Thymus (tissue), 11 donors: ENCODE measurements at regions not wholly inside any gene's neighbourhood (a gene's known extent, or its start where the extent isn't known, plus 50 kb on each side); places are given as distances from the start of the nearest gene placed in this dataset.

Experiments used
- DNase-seq, 9 donors: peaks; one replicate each; pipeline ENCODE4 v3.0.0-alpha.2; 2013; ENCODE audit warnings: low spot score in 9 of 9, low read depth in 6 of 9, missing footprints in 1 of 9
- H3K27ac ChIP-seq, 2 donors: one replicate each; pipeline ENCODE4 v1.5.1; 2013; ENCODE audit warnings: control low read depth in 1 of 2, low read depth in 1 of 2, low read length in 1 of 2, mild to moderate bottlenecking in 1 of 2, moderate library complexity in 1 of 2
- H3K27me3 ChIP-seq, 2 donors: one replicate each; pipeline ENCODE4 v1.5.1; 2013; ENCODE audit warnings: low read length in 1 of 2; ENCODE audit not compliant: control insufficient read depth in 2 of 2, insufficient read depth in 1 of 2
- H3K36me3 ChIP-seq, 2 donors: one replicate each; pipeline ENCODE4 v1.5.1; 2013; ENCODE audit warnings: low read length in 1 of 2, mild to moderate bottlenecking in 1 of 2, moderate library complexity in 1 of 2; ENCODE audit not compliant: control insufficient read depth in 2 of 2, insufficient read depth in 2 of 2
- H3K4me1 ChIP-seq, 2 donors: one replicate each; pipeline ENCODE4 v1.5.1; 2013; ENCODE audit warnings: low read length in 2 of 2; ENCODE audit not compliant: control insufficient read depth in 2 of 2, insufficient read depth in 2 of 2
- H3K4me3 ChIP-seq, 2 donors: one replicate each; pipeline ENCODE4 v1.5.1; 2013; ENCODE audit warnings: low read length in 2 of 2, control low read depth in 1 of 2, mild to moderate bottlenecking in 1 of 2
- H3K9me3 ChIP-seq, 2 donors: one replicate each; pipeline ENCODE4 v1.5.1; 2013; ENCODE audit warnings: low read length in 1 of 2, mild to moderate bottlenecking in 1 of 2; ENCODE audit not compliant: control insufficient read depth in 2 of 2, insufficient read depth in 1 of 2
- WGBS: extraction: QIAGEN DNeasy Blood & Tissue Kit; methylation state at CpG from one replicate; pipeline ENCODE4 v1.1.7; 2013; 5-methylcytosine and 5-hydroxymethylcytosine counted together
- donor health status: healthy.

- DNase-seq = no peak
- H3K9me3 ChIP-seq = no peaks in the 10 kb centered on the region
- peaks cover 3 to 39% of the 10 kb centered on the region in 2 donors for H3K27me3 ChIP-seq
- H3K27ac ChIP-seq = no peak overlapping the region
- H3K4me3 ChIP-seq = no peak overlapping the region
- WGBS = 85% methylated on average over 1 of the region's 1 CpG
- H3K36me3 ChIP-seq = no peaks in the 10 kb centered on the region
- no peaks in the 10 kb centered on the region for H3K4me1 ChIP-seq
Measured at GRCh38 chr20:57070296-57070695, 196.1 kb downstream of the BMP7 start.

- Histone ChIP-seq H3K9me3 (no peaks in the 10 kb centered on the region), H3K36me3 (no peaks in the 10 kb centered on the region), H3K4me1 (no peaks in the 10 kb centered on the region), H3K4me3 (no peak overlapping the region), H3K27me3 (peaks cover 3 to 36% of the 10 kb centered on the region in 2 donors), H3K27ac (no peak overlapping the region)
- WGBS = 7% methylated on average over 14 of the region's 14 CpGs
- DNase-seq = no peak
Measured at GRCh38 chr20:57071283-57071731, 195.1 kb downstream of the BMP7 start.

DNA sequence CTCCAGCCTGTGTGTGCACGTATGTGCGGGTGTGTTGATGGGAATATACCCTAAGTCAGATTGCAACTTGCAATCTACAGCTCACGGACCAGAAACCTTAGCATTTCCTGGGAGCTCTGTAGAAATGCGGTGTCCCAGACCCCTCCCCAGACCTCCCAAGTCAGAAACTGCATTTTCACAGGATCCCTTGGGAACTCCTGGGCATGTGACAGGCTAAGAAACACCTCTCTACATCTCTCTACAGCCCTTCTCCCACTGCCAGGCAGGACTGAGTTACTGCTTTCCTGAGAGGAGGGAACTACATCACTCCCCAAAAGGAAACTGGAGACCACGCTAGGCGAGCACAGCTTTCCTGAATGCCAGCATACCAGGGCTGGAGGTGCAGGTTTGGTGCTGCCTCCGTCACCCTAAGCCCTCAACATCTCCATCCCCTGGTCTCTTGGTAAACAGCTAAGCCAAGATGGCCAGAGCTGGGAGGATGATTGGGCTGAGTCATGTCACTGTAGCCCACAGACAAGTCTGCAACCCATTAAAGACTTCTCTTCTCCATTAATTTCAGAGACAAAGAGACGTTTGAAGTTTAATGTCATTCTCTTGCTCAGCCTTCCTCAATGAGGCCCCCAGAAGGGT lies 194.4 kb downstream of the BMP7 start:
- DNase-seq = no peak
- no peak overlapping the region for H3K4me3 ChIP-seq
- no peaks in the 10 kb centered on the region for H3K4me1 ChIP-seq
- WGBS = 41% methylated on average over 8 of the region's 8 CpGs
- no peaks in the 10 kb centered on the region for H3K9me3 ChIP-seq
- H3K27ac ChIP-seq = no peak overlapping the region
- peaks cover 3 to 32% of the 10 kb centered on the region in 2 donors for H3K27me3 ChIP-seq
- no peaks in the 10 kb centered on the region for H3K36me3 ChIP-seq

- H3K9me3 ChIP-seq = no peaks in the 10 kb centered on the region
- 66% methylated on average over 8 of the region's 8 CpGs for WGBS
- peaks cover 3 to 32% of the 10 kb centered on the region in 2 donors for H3K27me3 ChIP-seq
Measured at GRCh38 chr20:57073402-57073801, 193.0 kb downstream of the BMP7 start.

DNA sequence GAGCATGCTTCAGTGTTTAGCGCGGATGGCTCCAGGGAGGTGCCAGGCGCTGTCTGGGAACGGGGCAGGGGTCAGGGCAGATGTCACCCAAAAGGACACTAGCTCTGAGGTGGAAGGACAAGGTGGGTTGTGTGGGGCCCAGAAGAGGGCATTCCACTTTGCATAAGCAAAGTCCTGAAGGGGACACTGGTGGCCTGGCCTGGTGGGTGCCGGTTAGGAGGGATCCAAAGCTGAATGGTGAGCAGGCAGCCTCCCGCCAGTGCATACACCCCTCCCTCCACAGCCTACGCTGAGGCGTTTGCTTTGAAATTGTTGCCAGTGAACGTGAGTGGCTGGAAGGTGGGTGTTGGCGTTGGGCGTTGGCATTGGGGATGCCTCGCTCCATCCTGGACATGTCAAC lies 192.1 kb downstream of the BMP7 start:
- no peaks in the 10 kb centered on the region for H3K4me1 ChIP-seq
- no peaks in the 10 kb centered on the region for H3K36me3 ChIP-seq
- peaks cover 3 to 32% of the 10 kb centered on the region in 2 donors for H3K27me3 ChIP-seq
- no peaks in the 10 kb centered on the region for H3K9me3 ChIP-seq
- no peak for DNase-seq
- WGBS = 83% methylated on average over 12 of the region's 12 CpGs
- no peak overlapping the region for H3K4me3 ChIP-seq
- H3K27ac ChIP-seq = no peak overlapping the region

More at GRCh38 chr20:57073402-57073801, 193.0 kb downstream of the BMP7 start:
- no peaks in the 10 kb centered on the region for H3K36me3 ChIP-seq
- no peak overlapping the region for H3K27ac ChIP-seq
- H3K4me3 ChIP-seq = no peak overlapping the region
- H3K4me1 ChIP-seq = no peaks in the 10 kb centered on the region
- no peak for DNase-seq

- no peak for DNase-seq
- 89% methylated on average over 5 of the region's 5 CpGs for WGBS
- Histone ChIP-seq H3K27ac (no peak overlapping the region), H3K4me3 (no peak overlapping the region), H3K27me3 (peaks cover 3 to 29% of the 10 kb centered on the region in 2 donors), H3K9me3 (peaks cover 0 to 1% of the 10 kb centered on the region in 2 donors), H3K36me3 (no peaks in the 10 kb centered on the region), H3K4me1 (no peaks in the 10 kb centered on the region)
Measured at GRCh38 chr20:57075181-57075580, 191.3 kb downstream of the BMP7 start.

GRCh38 chr20:57075603-57076002 lies 190.8 kb downstream of the BMP7 start:
- no peaks in the 10 kb centered on the region for H3K4me1 ChIP-seq
- H3K27ac ChIP-seq = no peak overlapping the region
- peaks cover 0 to 1% of the 10 kb centered on the region in 2 donors for H3K9me3 ChIP-seq
- DNase-seq = no peak
- no peak overlapping the region for H3K4me3 ChIP-seq
- no peaks in the 10 kb centered on the region for H3K36me3 ChIP-seq
- H3K27me3 ChIP-seq = peaks cover 3 to 25% of the 10 kb centered on the region in 2 donors

DNA sequence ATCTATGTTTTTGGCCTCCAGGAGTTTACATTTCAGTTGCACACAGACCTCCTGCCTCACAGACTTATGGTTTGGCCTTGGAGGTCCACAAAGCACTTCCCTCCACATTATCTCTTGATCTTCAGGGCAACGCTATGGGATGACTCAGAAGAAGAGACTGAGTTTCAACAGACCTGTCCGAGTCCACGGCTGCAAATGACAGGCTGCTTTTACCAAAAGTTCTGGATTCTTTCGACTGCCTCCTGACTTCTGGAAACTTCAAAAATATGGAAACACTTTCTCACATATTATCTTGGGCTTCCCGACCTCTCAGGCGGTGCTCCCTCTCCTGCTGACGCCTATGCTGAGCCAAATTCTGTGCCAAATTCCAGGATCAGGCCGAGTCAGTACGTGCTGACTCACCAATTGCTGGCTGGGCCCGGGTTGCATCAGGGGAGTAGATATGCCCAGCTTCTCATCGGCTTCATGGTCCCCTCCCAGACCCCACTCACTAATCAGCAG lies 190.2 kb downstream of the BMP7 start:
- Histone ChIP-seq H3K4me1 (no peaks in the 10 kb centered on the region), H3K27me3 (peaks cover 3 to 21% of the 10 kb centered on the region in 2 donors), H3K27ac (no peak overlapping the region), H3K9me3 (peaks cover 0 to 1% of the 10 kb centered on the region in 2 donors), H3K4me3 (no peak overlapping the region), H3K36me3 (no peaks in the 10 kb centered on the region)
- DNase-seq = no peak
- 90% methylated on average over 11 of the region's 11 CpGs for WGBS

- no peaks in the 10 kb centered on the region for H3K4me1 ChIP-seq
- H3K27ac ChIP-seq = no peak overlapping the region
- H3K9me3 ChIP-seq = peaks cover 0 to 1% of the 10 kb centered on the region in 2 donors
- no peak for DNase-seq
- peaks cover under 1 to 13% of the 10 kb centered on the region in 2 donors for H3K27me3 ChIP-seq
- H3K4me3 ChIP-seq = no peak overlapping the region
- H3K36me3 ChIP-seq = no peaks in the 10 kb centered on the region
- 70% methylated on average over 3 of the region's 3 CpGs for WGBS
Measured at GRCh38 chr20:57076951-57077350, 189.5 kb downstream of the BMP7 start.
